Effector CD8-positive, alpha-beta T cell (primary cell): ENCODE measurements at regions not wholly inside any gene's neighbourhood (a gene's known extent, or its start where the extent isn't known, plus 50 kb on each side); places are given as distances from the start of the nearest gene placed in this dataset.
"Not testable (repeated sequence)": the region's sequence is repeated elsewhere in the genome, so short reads cannot be mapped to it uniquely, and the experiment has no call there.

Experiments used
- DNase-seq: peaks from one replicate; lab custom pipeline; 2025; lab: John Stamatoyannopoulos, UW

- no peak for DNase-seq
Measured at GRCh38 chr14:49114161-49114893, 471.9 kb downstream of the RPS29 start.

- DNase-seq = no peak
Measured at GRCh38 chr14:49106741-49107667, 479.2 kb downstream of the RPS29 start.

GRCh38 chr14:49105956-49106355 is 480.2 kb downstream of the RPS29 start:
- no peak for DNase-seq

GRCh38 chr14:49105512-49105911 is 480.7 kb downstream of the RPS29 start:
- no peak for DNase-seq

GRCh38 chr14:49092345-49092744 is 493.8 kb downstream of the RPS29 start:
- no peak for DNase-seq

- no peak for DNase-seq
Measured at GRCh38 chr14:49089107-49089506, 497.1 kb downstream of the RPS29 start.

GRCh38 chr14:49073292-49073691 is 512.9 kb downstream of the RPS29 start:
- not testable (repeated sequence) for DNase-seq

- DNase-seq = no peak
Measured at GRCh38 chr14:49058511-49058910, 527.7 kb downstream of the RPS29 start.

GRCh38 chr14:49057838-49058510 is 528.2 kb downstream of the RPS29 start:
- no peak for DNase-seq

GRCh38 chr14:49056021-49056420 is 530.2 kb downstream of the RPS29 start:
- DNase-seq = no peak

GRCh38 chr14:49052521-49052920 is 533.7 kb downstream of the RPS29 start:
- DNase-seq = no peak

GRCh38 chr14:49051328-49052060 is 534.7 kb downstream of the RPS29 start:
- DNase-seq = no peak

- no peak for DNase-seq
Measured at GRCh38 chr14:49050822-49051221, 535.4 kb downstream of the RPS29 start.

GRCh38 chr14:49049711-49050110 is 536.5 kb downstream of the RPS29 start:
- DNase-seq = no peak

- no peak for DNase-seq
Measured at GRCh38 chr14:49044981-49045380, 541.2 kb downstream of the RPS29 start.

GRCh38 chr14:49036984-49037516 is 549.1 kb downstream of the RPS29 start:
- DNase-seq = no peak

- DNase-seq = no peak
Measured at GRCh38 chr14:49036266-49036665, 549.9 kb downstream of the RPS29 start.

GRCh38 chr14:49033131-49033530 is 553.0 kb downstream of the RPS29 start:
- no peak for DNase-seq

- DNase-seq = not testable (repeated sequence)
Measured at GRCh38 chr14:49031710-49032109, 554.5 kb downstream of the RPS29 start.

GRCh38 chr14:49019467-49020115 is 566.6 kb downstream of the RPS29 start:
- no peak for DNase-seq

GRCh38 chr14:49017447-49017846 is 568.7 kb downstream of the RPS29 start:
- no peak for DNase-seq
